Neural cell (in vitro differentiated cells): ENCODE measurements at regions not wholly inside any gene's neighbourhood (a gene's known extent, or its start where the extent isn't known, plus 50 kb on each side); places are given as distances from the start of the nearest gene placed in this dataset.

Experiments
- H2AFZ ChIP-seq: fragments of 200-600, 300-800 bp; sonication (generic), shearing (Covaris generic); 2 replicates; pipeline ENCODE4 v1.6.0; 2014; ENCODE audit warnings: low read depth, mild to moderate bottlenecking, antibody characterized with exemption, low read length, moderate library complexity
- H3F3A ChIP-seq: fragments of 200-600 bp; shearing (Covaris generic); 2 replicates; pipeline ENCODE4 v1.6.1; 2016; ENCODE audit warnings: mild to moderate bottlenecking, moderate library complexity, mixed read lengths, antibody characterized with exemption, low read length; ENCODE audit not compliant: insufficient read depth, poor library complexity, severe bottlenecking
- H3K27ac ChIP-seq: fragments of 200-600, 300-800 bp; sonication (generic), shearing (Covaris generic); 2 replicates; pipeline ENCODE4 v1.5.1; 2014; ENCODE audit warnings: mild to moderate bottlenecking, low read length, moderate library complexity
- H3K27me3 ChIP-seq: fragments of 300-800, 200-600 bp; sonication (generic), shearing (Covaris generic); 2 replicates; pipeline ENCODE4 v1.6.0; 2014; ENCODE audit warnings: mild to moderate bottlenecking, low read depth, low read length, moderate library complexity; ENCODE audit not compliant: insufficient read depth
- H3K36me3 ChIP-seq: fragments of 300-800, 200-600 bp; sonication (generic), shearing (Covaris generic); 2 replicates; pipeline ENCODE4 v1.5.1; 2014; ENCODE audit warnings: mild to moderate bottlenecking, antibody characterized with exemption, low read length, moderate library complexity; ENCODE audit not compliant: insufficient read depth
- H3K4me2 ChIP-seq: fragments of 300-800, 200-600 bp; sonication (generic), shearing (Covaris generic); 2 replicates; pipeline ENCODE4 v1.6.0; 2014; ENCODE audit warnings: mild to moderate bottlenecking, low read length
- H3K4me3 ChIP-seq: fragments of 300-800, 200-600 bp; sonication (generic), shearing (Covaris generic); 2 replicates; pipeline ENCODE4 v1.5.1; 2014; ENCODE audit warnings: mild to moderate bottlenecking, low read length, moderate library complexity
- H3K79me2 ChIP-seq: fragments of 200-600 bp; shearing (Covaris generic); replicated peaks from 2 replicates; pipeline ENCODE4 v1.6.0; 2014; ENCODE audit warnings: mild to moderate bottlenecking, low read length, moderate library complexity; ENCODE audit not compliant: insufficient read depth
- H3K9ac ChIP-seq: fragments of 300-800, 200-600 bp; sonication (generic), shearing (Covaris generic); 2 replicates; pipeline ENCODE4 v1.6.1; 2016; ENCODE audit warnings: mild to moderate bottlenecking, low read length, mixed read lengths
- H3K9me2 ChIP-seq: fragments of 200-600 bp; shearing (Covaris generic); 2 replicates; pipeline ENCODE4 v1.6.1; 2016; ENCODE audit warnings: mild to moderate bottlenecking, low read length, mixed read lengths; ENCODE audit not compliant: insufficient read depth
- H3K9me3 ChIP-seq: fragments of 200-600, 300-800 bp; sonication (generic), shearing (Covaris generic); 2 replicates; pipeline ENCODE4 v1.6.1; 2016; ENCODE audit warnings: mild to moderate bottlenecking, mixed run types, low read length, moderate library complexity, mixed read lengths
- H4K20me1 ChIP-seq: fragments of 200-600 bp; shearing (Covaris generic); 2 replicates; pipeline ENCODE4 v1.6.1; 2016; ENCODE audit warnings: mild to moderate bottlenecking, mixed run types; ENCODE audit not compliant: insufficient read depth
- CTCF ChIP-seq: fragments of 450-650 bp; IDR thresholded peaks from 2 replicates; pipeline ENCODE4 v1.5.1; 2014; ENCODE audit warnings: antibody characterized with exemption, mild to moderate bottlenecking, moderate library complexity; ENCODE audit not compliant: poor library complexity, severe bottlenecking
- EP300 ChIP-seq: fragments of 450-650 bp; conservative IDR thresholded peaks from 2 replicates; pipeline ENCODE4 v1.6.1; 2014; ENCODE audit warnings: antibody characterized with exemption, mild to moderate bottlenecking, moderate library complexity; ENCODE audit not compliant: poor library complexity, severe bottlenecking
- EZH2 ChIP-seq: fragments of 200-600, 300-800 bp; shearing (Covaris generic), sonication (generic); IDR thresholded peaks from 2 replicates; pipeline ENCODE4 v1.6.1; 2014; ENCODE audit warnings: antibody characterized with exemption, low read length, borderline replicate concordance, mild to moderate bottlenecking; ENCODE audit not compliant: insufficient read depth, poor library complexity, severe bottlenecking
- MXI1 ChIP-seq: fragments of 450-650 bp; conservative IDR thresholded peaks from 2 replicates; pipeline ENCODE4 v1.6.1; 2014; ENCODE audit warnings: antibody characterized with exemption, mild to moderate bottlenecking; ENCODE audit not compliant: poor library complexity, severe bottlenecking
- POLR2AphosphoS5 ChIP-seq: IDR thresholded peaks from 2 replicates; pipeline ENCODE4 v1.6.1; 2012
- RAD21 ChIP-seq: fragments of 450-650 bp; conservative IDR thresholded peaks from 2 replicates; pipeline ENCODE4 v1.6.1; 2014; ENCODE audit warnings: antibody characterized with exemption, mild to moderate bottlenecking, moderate library complexity
- SMC3 ChIP-seq: fragments of 450-650 bp; conservative IDR thresholded peaks from 2 replicates; pipeline ENCODE4 v1.6.1; 2014; ENCODE audit warnings: antibody characterized with exemption, mild to moderate bottlenecking, moderate library complexity; ENCODE audit not compliant: poor library complexity
- TAF1 ChIP-seq: IDR thresholded peaks from 2 replicates; pipeline ENCODE4 v1.6.1; 2012; ENCODE audit warnings: low read depth
- TF ChIP-seq, protein P1 (sequence below): IDR thresholded peaks from 2 replicates; pipeline ENCODE4 v1.6.1; 2012; ENCODE audit warnings: borderline replicate concordance

- no peak overlapping the region for H2AFZ ChIP-seq
- no peaks in the 10 kb centered on the region for H3K79me2 ChIP-seq
- H3K4me3 ChIP-seq, result no peak overlapping the region
- H4K20me1 ChIP-seq, result no peaks in the 10 kb centered on the region
- TF ChIP-seq RAD21, result no peak
- no peak for TF ChIP-seq SMC3
- TF ChIP-seq, protein P1, sequence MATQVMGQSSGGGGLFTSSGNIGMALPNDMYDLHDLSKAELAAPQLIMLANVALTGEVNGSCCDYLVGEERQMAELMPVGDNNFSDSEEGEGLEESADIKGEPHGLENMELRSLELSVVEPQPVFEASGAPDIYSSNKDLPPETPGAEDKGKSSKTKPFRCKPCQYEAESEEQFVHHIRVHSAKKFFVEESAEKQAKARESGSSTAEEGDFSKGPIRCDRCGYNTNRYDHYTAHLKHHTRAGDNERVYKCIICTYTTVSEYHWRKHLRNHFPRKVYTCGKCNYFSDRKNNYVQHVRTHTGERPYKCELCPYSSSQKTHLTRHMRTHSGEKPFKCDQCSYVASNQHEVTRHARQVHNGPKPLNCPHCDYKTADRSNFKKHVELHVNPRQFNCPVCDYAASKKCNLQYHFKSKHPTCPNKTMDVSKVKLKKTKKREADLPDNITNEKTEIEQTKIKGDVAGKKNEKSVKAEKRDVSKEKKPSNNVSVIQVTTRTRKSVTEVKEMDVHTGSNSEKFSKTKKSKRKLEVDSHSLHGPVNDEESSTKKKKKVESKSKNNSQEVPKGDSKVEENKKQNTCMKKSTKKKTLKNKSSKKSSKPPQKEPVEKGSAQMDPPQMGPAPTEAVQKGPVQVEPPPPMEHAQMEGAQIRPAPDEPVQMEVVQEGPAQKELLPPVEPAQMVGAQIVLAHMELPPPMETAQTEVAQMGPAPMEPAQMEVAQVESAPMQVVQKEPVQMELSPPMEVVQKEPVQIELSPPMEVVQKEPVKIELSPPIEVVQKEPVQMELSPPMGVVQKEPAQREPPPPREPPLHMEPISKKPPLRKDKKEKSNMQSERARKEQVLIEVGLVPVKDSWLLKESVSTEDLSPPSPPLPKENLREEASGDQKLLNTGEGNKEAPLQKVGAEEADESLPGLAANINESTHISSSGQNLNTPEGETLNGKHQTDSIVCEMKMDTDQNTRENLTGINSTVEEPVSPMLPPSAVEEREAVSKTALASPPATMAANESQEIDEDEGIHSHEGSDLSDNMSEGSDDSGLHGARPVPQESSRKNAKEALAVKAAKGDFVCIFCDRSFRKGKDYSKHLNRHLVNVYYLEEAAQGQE, result no peak
- no peak for TF ChIP-seq EZH2
- TF ChIP-seq EP300, result no peak
- TF ChIP-seq CTCF, result no peak
- no peak for TF ChIP-seq TAF1
- no peak for TF ChIP-seq POLR2AphosphoS5
- no peak for TF ChIP-seq MXI1
- H3K4me2 ChIP-seq, result no peak overlapping the region
- H3K9ac ChIP-seq, result no peak overlapping the region
- no peak overlapping the region for H3K27ac ChIP-seq
- no peaks in the 10 kb centered on the region for H3K9me3 ChIP-seq
- H3F3A ChIP-seq, result no peaks in the 10 kb centered on the region
- no peaks in the 10 kb centered on the region for H3K36me3 ChIP-seq
- H3K9me2 ChIP-seq, result no peaks in the 10 kb centered on the region
- H3K27me3 ChIP-seq, result no peaks in the 10 kb centered on the region
Measured at GRCh38 chr11:112408517-112408916, 147.9 kb upstream of the PLET1 start.

GRCh38 chr11:112410325-112410724 is 149.7 kb upstream of the PLET1 start:
- TF ChIP-seq MXI1 (no peak), SMC3 (no peak), EP300 (no peak), TAF1 (no peak), EZH2 (no peak), RAD21 (no peak), CTCF (no peak), POLR2AphosphoS5 (no peak)
- TF ChIP-seq, protein P1, result no peak
- H3K79me2 ChIP-seq, result no peaks in the 10 kb centered on the region
- no peaks in the 10 kb centered on the region for H3K9me3 ChIP-seq
- no peak overlapping the region for H2AFZ ChIP-seq
- H3K4me2 ChIP-seq, result no peak overlapping the region
- H4K20me1 ChIP-seq, result no peaks in the 10 kb centered on the region
- H3K27me3 ChIP-seq, result no peaks in the 10 kb centered on the region
- H3K9me2 ChIP-seq, result no peaks in the 10 kb centered on the region
- H3K9ac ChIP-seq, result no peak overlapping the region
- H3K4me3 ChIP-seq, result no peak overlapping the region
- no peaks in the 10 kb centered on the region for H3F3A ChIP-seq
- no peak overlapping the region for H3K27ac ChIP-seq
- no peaks in the 10 kb centered on the region for H3K36me3 ChIP-seq
